Kidney (tissue), 13 donors: ENCODE measurements at regions not wholly inside any gene's neighbourhood (a gene's known extent, or its start where the extent isn't known, plus 50 kb on each side); places are given as distances from the start of the nearest gene placed in this dataset.
A peak's percentile ranks its signal among the peaks of the same experiment; 100 is the strongest.

Experiments
- DNase-seq, 5 donors: peaks; one replicate each; pipeline ENCODE4 v3.0.0-alpha.2; 2013 to 2020
- FAIRE-seq: peaks from 2 replicates; lab custom pipeline; 2012; peaks lifted over from hg19 to GRCh38; lab: Jason Lieb, UNC
- H3K27ac ChIP-seq, 2 donors: one replicate each; pipeline ENCODE4 v1.7.0; 2013; ENCODE audit warnings: low read depth in 2 of 2, low read length in 2 of 2, inconsistent platforms in 1 of 2
- H3K27me3 ChIP-seq: one replicate; pipeline ENCODE4 v1.7.1; 2013; ENCODE audit warnings: low read length, inconsistent platforms; ENCODE audit not compliant: control insufficient read depth, insufficient read depth
- H3K36me3 ChIP-seq, 3 donors: one replicate each; pipeline versions ENCODE4 v1.7.0 to v1.7.1; 2013; ENCODE audit warnings: low read length in 3 of 3, control low read depth in 1 of 3, inconsistent platforms in 1 of 3; ENCODE audit not compliant: insufficient read depth in 3 of 3, control insufficient read depth in 2 of 3
- H3K4me1 ChIP-seq, 3 donors: one replicate each; pipeline versions ENCODE4 v1.7.0 to v1.7.1; 2013; ENCODE audit warnings: low read length in 3 of 3, inconsistent platforms in 1 of 3, low read depth in 1 of 3; ENCODE audit not compliant: control insufficient read depth in 2 of 3, insufficient read depth in 2 of 3
- H3K4me3 ChIP-seq, 3 donors: one replicate each; pipeline versions ENCODE4 v1.7.0 to v1.8.1; 2013; ENCODE audit warnings: low read length in 3 of 3, control low read depth in 1 of 3, inconsistent platforms in 1 of 3
- H3K9ac ChIP-seq, 3 donors: one replicate each; pipeline versions ENCODE4 v1.7.0 to v1.7.1; 2013; ENCODE audit warnings: low read length in 3 of 3, control low read depth in 1 of 3, inconsistent platforms in 1 of 3
- H3K9me3 ChIP-seq, 3 donors: one replicate each; pipeline versions ENCODE4 v1.7.0 to v1.7.1; 2013; ENCODE audit warnings: low read length in 3 of 3, control low read depth in 1 of 3, inconsistent platforms in 1 of 3; ENCODE audit not compliant: control insufficient read depth in 2 of 3, insufficient read depth in 1 of 3
- intact Hi-C: fragments of 100-400 bp; cut with DNase I; formaldehyde crosslinking; loops from one replicate; pipeline ENCODE4 v1.11.1; 2022
- TF ChIP-seq, protein P1 (sequence below): IDR thresholded peaks from 3 replicates; pipeline ENCODE4 v1.5.1; 2012; ENCODE audit warnings: mild to moderate bottlenecking, moderate library complexity, borderline replicate concordance; ENCODE audit not compliant: insufficient read depth; ENCODE audit errors: extremely low read depth
- donor health status: control.
- donor health status: control.
- donor health status: control.
- donor health status: control.
- donor health status: control.
- donor health status: DM: yes; HTN: yes; CAD: no.
- donor health status: Normal renal cell carcinoma (clear cell type).

DNA sequence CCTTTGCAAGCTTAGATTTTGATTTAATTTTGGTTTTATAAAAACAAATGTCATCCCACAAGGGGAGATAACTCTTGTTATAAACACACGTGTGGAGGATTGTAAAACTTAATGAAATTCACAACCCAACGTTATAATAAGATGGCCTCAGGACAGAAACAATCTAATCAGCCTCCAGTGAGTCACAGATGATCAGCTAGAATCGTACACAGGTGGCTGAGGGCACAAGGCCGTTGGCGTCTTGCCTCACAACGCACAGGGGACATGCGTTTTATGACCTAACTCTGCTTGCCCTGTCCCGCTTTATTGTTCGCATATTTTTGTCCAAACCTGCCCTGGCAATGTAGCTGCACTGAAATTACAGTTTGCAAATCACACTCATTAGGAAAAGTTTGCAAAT is 121.9 kb upstream of the PDZRN3 start:
- TF ChIP-seq, protein P1, sequence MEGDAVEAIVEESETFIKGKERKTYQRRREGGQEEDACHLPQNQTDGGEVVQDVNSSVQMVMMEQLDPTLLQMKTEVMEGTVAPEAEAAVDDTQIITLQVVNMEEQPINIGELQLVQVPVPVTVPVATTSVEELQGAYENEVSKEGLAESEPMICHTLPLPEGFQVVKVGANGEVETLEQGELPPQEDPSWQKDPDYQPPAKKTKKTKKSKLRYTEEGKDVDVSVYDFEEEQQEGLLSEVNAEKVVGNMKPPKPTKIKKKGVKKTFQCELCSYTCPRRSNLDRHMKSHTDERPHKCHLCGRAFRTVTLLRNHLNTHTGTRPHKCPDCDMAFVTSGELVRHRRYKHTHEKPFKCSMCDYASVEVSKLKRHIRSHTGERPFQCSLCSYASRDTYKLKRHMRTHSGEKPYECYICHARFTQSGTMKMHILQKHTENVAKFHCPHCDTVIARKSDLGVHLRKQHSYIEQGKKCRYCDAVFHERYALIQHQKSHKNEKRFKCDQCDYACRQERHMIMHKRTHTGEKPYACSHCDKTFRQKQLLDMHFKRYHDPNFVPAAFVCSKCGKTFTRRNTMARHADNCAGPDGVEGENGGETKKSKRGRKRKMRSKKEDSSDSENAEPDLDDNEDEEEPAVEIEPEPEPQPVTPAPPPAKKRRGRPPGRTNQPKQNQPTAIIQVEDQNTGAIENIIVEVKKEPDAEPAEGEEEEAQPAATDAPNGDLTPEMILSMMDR: no peak
- no peak overlapping the region for H3K9ac ChIP-seq
- no peaks in the 10 kb centered on the region for H3K36me3 ChIP-seq
- no peaks in the 10 kb centered on the region for H3K27me3 ChIP-seq
- no peak overlapping the region for H3K4me3 ChIP-seq
- no peaks in the 10 kb centered on the region for H3K4me1 ChIP-seq
- intact Hi-C loops: no loop called here
- DNase-seq (peak in 2 of 5 donors; percentile 17 to 32), FAIRE-seq (no peak)
- no peak overlapping the region for H3K27ac ChIP-seq
- no peaks in the 10 kb centered on the region for H3K9me3 ChIP-seq

- Histone ChIP-seq H3K9ac (no peak overlapping the region), H3K36me3 (no peaks in the 10 kb centered on the region), H3K9me3 (no peaks in the 10 kb centered on the region), H3K4me1 (no peaks in the 10 kb centered on the region), H3K27me3 (no peaks in the 10 kb centered on the region), H3K4me3 (no peak overlapping the region), H3K27ac (no peak overlapping the region)
- DNase-seq (peak in 2 of 5 donors; percentile 41 to 63), FAIRE-seq (no peak)
- intact Hi-C loops: no loop called here
- TF ChIP-seq, protein P1: no peak
Measured at GRCh38 chr3:73745526-73746191, 120.9 kb upstream of the PDZRN3 start.

DNA sequence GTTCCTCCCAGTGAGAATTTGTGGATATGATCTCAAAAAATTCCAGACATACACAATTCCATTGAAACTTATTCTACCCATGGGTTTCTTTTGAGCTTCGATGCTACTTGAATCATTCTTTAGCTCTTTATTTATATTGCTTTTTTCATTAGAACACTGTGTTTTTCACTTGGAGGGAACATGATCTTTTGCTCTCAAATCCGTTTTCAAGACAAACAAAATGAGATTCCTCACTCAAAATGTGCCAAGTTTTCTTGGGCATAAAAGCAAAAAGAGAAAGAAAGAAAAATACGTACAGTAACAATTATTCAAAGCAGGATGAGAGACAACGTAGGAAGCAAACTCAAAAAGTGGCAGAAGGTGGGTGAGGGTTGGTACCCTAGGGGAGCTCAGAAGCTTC is 118.8 kb upstream of the PDZRN3 start:
- FAIRE-seq (no peak), DNase-seq (no peak)
- H3K27ac ChIP-seq: no peak overlapping the region
- no peaks in the 10 kb centered on the region for H3K9me3 ChIP-seq
- no peaks in the 10 kb centered on the region for H3K36me3 ChIP-seq
- H3K27me3 ChIP-seq: no peaks in the 10 kb centered on the region
- H3K4me3 ChIP-seq: no peak overlapping the region
- no peaks in the 10 kb centered on the region for H3K4me1 ChIP-seq
- intact Hi-C loops: no loop called here
- H3K9ac ChIP-seq: no peak overlapping the region
- TF ChIP-seq, protein P1: no peak
